HG03045 (cell line): ENCODE measurements at regions not wholly inside any gene's neighbourhood (a gene's known extent, or its start where the extent isn't known, plus 50 kb on each side); places are given as distances from the start of the nearest gene placed in this dataset.

Experiments
- ATAC-seq: cut with Tn5 transposase; IDR thresholded peaks from one replicate; pipeline ENCODE4 v1.9.1; 2021; ENCODE audit warnings: mild to moderate bottlenecking, moderate library complexity; ENCODE audit not compliant: unreplicated experiment

GRCh38 chr15:99507504-99508310 lies 58.1 kb upstream of the MEF2A start:
- ATAC-seq, result peak; percentile 25

GRCh38 chr15:99508311-99508645 lies 57.5 kb upstream of the MEF2A start:
- ATAC-seq, result no peak

DNA sequence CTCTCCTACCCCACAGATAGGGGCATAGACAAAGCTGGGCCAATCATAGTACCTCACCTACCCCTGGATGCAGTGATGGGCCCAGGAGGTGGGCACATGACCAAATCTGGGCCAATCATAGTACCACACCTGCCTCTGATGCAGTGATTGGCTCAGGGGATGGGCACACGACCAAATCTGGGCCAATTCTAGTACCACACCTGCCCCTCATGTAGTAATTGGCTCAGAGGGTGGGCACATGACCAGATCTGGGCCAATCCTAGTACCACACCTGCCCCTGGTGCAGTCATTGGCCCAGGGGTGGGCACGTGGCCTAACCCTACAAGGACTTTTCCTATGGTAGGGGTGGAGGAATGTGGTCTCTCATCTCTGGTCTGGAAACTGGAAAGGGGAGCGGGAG lies 56.9 kb upstream of the MEF2A start:
- ATAC-seq, result no peak

DNA sequence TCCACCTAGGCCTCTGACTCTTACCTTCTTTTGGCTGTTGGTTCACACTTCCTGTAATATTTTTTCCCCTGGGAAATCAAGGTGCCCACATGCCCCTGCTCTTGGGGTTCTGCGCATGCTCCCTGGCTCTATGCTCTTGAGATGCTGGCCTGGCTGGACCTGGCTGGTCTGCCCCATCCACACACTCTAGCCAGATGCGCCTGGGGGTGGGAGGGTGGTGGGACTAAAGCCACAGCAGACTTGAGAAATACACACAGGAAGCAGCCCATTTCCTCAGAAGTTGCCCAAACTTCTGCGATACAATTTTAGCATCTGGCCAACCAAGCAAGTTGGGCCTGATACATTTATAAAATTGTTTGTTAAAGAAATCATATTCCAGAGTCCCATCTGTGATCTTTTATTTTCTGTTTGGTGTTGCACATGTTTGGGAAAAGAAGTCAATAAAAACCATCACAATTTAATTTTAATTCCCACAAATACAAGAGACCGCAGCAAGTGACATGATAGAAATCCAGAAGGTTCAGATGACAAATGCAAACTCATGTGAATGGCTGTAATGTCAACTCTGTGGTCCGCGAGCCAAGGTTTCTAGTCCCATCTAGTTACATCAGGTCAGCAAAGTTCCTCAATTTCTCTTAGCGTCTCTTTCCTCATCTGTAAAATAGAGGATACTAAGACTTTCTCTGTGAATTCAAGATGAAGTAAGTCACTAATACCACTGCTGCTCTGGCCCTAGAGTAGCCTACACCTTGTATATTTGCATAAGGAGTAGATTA lies 55.9 kb upstream of the MEF2A start:
- no peak for ATAC-seq

GRCh38 chr15:99511531-99511865 lies 54.3 kb upstream of the MEF2A start:
- ATAC-seq, result no peak

GRCh38 chr15:99511866-99512661 lies 53.7 kb upstream of the MEF2A start:
- ATAC-seq, result peak; percentile 66

DNA sequence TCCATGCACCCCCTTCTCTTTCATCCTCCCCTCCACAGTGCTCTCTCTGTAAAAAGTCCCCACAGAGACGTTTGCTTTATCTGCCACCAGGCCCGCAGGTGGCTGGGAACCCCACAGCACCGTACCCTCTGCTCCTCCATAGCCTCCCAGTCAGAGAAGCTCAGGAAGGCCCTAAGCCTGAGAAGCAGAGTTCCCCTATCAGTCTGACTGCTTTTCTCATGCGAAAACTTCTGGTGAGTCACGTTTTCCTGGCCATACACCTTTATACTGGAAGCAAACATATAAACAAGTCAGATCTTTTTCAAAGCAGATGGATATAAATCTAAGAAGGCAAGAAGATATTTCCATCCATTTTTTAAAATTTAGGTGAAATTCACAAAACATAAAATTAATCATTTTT lies 51.5 kb upstream of the MEF2A start:
- ATAC-seq, result no peak
